NCI-H1436 (cell line): ENCODE measurements at regions not wholly inside any gene's neighbourhood (a gene's known extent, or its start where the extent isn't known, plus 50 kb on each side); places are given as distances from the start of the nearest gene placed in this dataset.
"Not testable (repeated sequence)": the region's sequence is repeated elsewhere in the genome, so short reads cannot be mapped to it uniquely, and the experiment has no call there.

Source experiments
- DNase-seq: peaks from one replicate; lab custom pipeline; 2025; lab: John Stamatoyannopoulos, UW

- DNase-seq = no peak
These were observed 142.1 kb upstream of the PHACTR3 start for GRCh38 chr20:59462249-59462648.

GRCh38 chr20:59463541-59463940 lies 140.8 kb upstream of the PHACTR3 start:
- DNase-seq = no peak

- DNase-seq = no peak
These were observed 138.1 kb upstream of the PHACTR3 start for GRCh38 chr20:59466107-59466815.

GRCh38 chr20:59468831-59469230 lies 135.5 kb upstream of the PHACTR3 start:
- no peak for DNase-seq

- DNase-seq = no peak
These were observed 134.8 kb upstream of the PHACTR3 start for GRCh38 chr20:59469267-59470252.

- no peak for DNase-seq
These were observed 133.8 kb upstream of the PHACTR3 start for GRCh38 chr20:59470521-59470920.

GRCh38 chr20:59471653-59472421 lies 132.5 kb upstream of the PHACTR3 start:
- DNase-seq = no peak

GRCh38 chr20:59473742-59474141 lies 130.6 kb upstream of the PHACTR3 start:
- no peak for DNase-seq

- DNase-seq = no peak
These were observed 123.3 kb upstream of the PHACTR3 start for GRCh38 chr20:59481067-59481466.

- DNase-seq = no peak
These were observed 122.8 kb upstream of the PHACTR3 start for GRCh38 chr20:59481477-59482018.

- DNase-seq = no peak
These were observed 121.8 kb upstream of the PHACTR3 start for GRCh38 chr20:59482351-59483187.

GRCh38 chr20:59483481-59483880 lies 120.9 kb upstream of the PHACTR3 start:
- no peak for DNase-seq

- DNase-seq = no peak
These were observed 120.1 kb upstream of the PHACTR3 start for GRCh38 chr20:59484228-59484627.

GRCh38 chr20:59485576-59486454 lies 118.5 kb upstream of the PHACTR3 start:
- no peak for DNase-seq

GRCh38 chr20:59488459-59488858 lies 115.9 kb upstream of the PHACTR3 start:
- DNase-seq = not testable (repeated sequence)

- not testable (repeated sequence) for DNase-seq
These were observed 113.9 kb upstream of the PHACTR3 start for GRCh38 chr20:59490196-59491004.

GRCh38 chr20:59491884-59492283 lies 112.5 kb upstream of the PHACTR3 start:
- no peak for DNase-seq

- DNase-seq = no peak
These were observed 110.4 kb upstream of the PHACTR3 start for GRCh38 chr20:59493926-59494325.

GRCh38 chr20:59495166-59495565 lies 109.2 kb upstream of the PHACTR3 start:
- no peak for DNase-seq
